ENCODE measurements at regions not wholly inside any gene's neighbourhood (a gene's known extent, or its start where the extent isn't known, plus 50 kb on each side); places are given as distances from the start of the nearest gene placed in this dataset.

- TF ChIP-seq POLR2A (IDR thresholded peaks at IDR 0.05) (no peak), CTCF (IDR thresholded peaks at IDR 0.05 in 8 of 11, conservative IDR thresholded peaks at IDR 0.05 in 3 of 11) (no peak)
Observed at GRCh38 chr20:19120569-19120968, 91.9 kb upstream of the SLC24A3 start.
